ENCODE measurements at regions not wholly inside any gene's neighbourhood (a gene's known extent, or its start where the extent isn't known, plus 50 kb on each side); places are given as distances from the start of the nearest gene placed in this dataset.
A peak's percentile ranks its signal among the peaks of the same experiment; 100 is the strongest.

GRCh38 chr3:64353226-64353625 lies 128.0 kb upstream of the PRICKLE2 start:
- in situ Hi-C loops (cut with HindIII; ENCODE audit: low sequenced_read_pairs), result no loop called here
- no peak overlapping the region for H3K4me3 ChIP-seq (ENCODE audit: low read depth, low read length)
- TF ChIP-seq CTCF (IDR thresholded peaks at IDR 0.05; ENCODE audit: low read depth, low read length, missing control alignments), result no peak
- DNase-seq (ENCODE audit: low read depth), result no peak

DNA sequence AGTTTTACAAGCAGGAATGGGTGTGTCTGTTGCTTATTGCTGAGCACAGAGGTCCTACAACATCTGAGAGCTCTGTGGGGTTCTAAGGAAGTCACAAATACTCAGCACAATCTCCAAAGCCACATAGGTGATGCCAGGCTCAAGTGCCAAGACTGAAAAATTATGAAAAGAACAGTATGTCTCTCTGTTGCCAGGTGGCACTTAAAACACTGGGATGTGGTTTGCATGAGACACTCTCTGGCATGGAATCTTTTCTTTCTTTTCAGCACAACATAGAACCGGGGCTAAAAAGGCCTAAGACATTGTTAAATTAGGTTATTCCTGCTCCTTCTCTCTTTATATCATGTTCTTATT lies 127.3 kb upstream of the PRICKLE2 start:
- in situ Hi-C loops (cut with HindIII; ENCODE audit: low sequenced_read_pairs), result no loop called here
- no peak overlapping the region for H3K4me3 ChIP-seq (ENCODE audit: low read depth, low read length)
- no peak for TF ChIP-seq CTCF (IDR thresholded peaks at IDR 0.05; ENCODE audit: low read depth, low read length, missing control alignments)
- no peak for DNase-seq (ENCODE audit: low read depth)

DNA sequence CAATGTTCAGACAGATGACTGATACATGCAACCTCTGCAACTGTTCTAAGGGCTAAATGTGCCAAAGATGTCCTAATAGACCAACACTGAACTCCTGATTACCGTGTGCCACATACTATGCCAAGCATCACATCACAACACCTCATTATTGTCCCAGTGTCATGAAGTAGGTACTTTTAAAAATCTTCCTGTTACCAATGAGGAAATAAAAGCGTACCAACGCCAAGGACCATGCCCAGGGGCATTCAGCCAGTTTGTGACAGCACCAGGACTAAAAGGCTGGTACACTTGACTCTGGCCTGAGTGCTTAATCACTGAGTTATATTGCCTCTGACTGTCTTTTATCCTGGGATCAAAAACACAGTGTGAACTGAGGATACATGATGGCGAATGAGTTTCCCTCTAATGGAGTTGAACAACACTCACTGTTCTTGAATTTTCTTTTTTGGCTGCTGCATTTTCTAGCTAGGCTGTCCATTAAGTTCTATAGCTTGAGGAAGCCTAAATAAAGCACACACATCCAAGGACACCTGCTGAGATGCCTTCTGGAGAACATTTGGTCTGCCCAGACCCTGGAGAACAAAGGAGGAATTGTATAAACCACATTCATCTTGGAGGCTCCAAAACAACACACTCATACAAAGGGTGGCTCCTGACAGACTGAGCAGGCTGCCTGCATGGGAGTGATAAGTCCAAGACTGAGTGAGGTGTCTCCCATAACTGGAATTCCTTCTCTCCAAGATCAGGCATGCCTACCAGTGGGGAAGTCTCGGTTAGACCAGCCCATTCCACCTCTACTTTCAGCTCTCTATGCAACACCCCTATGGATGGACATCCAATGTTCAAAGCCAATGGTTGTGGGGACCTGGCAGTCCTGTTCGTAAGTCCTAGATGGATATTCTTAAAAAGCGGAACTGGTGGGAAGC lies 126.7 kb upstream of the PRICKLE2 start:
- in situ Hi-C loops (cut with HindIII; ENCODE audit: low sequenced_read_pairs), result no loop called here
- TF ChIP-seq CTCF (IDR thresholded peaks at IDR 0.05; ENCODE audit: low read depth, low read length, missing control alignments), result no peak
- no peak for DNase-seq (ENCODE audit: low read depth)
- no peak overlapping the region for H3K4me3 ChIP-seq (ENCODE audit: low read depth, low read length)

DNA sequence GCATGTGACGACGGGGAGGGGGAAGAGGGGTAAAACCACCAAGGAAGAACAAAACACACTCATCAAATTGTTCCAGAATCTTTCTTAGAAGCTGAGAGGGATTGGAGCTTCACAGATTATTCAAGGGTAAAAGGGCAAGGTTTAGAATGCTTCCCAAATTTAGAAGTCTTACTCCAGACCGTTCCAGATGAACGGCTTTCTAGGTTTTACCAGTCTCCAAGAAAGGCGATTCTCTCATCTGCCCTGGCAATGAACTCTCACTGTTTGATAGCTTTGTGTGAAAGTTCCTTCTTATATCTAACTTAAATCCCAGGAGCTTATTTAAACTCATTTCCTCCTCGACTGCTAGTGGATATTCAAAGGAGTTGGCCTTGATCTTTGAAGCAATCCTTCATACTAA lies 124.3 kb upstream of the PRICKLE2 start:
- TF ChIP-seq CTCF (IDR thresholded peaks at IDR 0.05; ENCODE audit: low read depth, low read length, missing control alignments), result no peak
- in situ Hi-C loops (cut with HindIII; ENCODE audit: low sequenced_read_pairs), result no loop called here
- H3K4me3 ChIP-seq (ENCODE audit: low read depth, low read length), result no peak overlapping the region
- no peak for DNase-seq (ENCODE audit: low read depth)

DNA sequence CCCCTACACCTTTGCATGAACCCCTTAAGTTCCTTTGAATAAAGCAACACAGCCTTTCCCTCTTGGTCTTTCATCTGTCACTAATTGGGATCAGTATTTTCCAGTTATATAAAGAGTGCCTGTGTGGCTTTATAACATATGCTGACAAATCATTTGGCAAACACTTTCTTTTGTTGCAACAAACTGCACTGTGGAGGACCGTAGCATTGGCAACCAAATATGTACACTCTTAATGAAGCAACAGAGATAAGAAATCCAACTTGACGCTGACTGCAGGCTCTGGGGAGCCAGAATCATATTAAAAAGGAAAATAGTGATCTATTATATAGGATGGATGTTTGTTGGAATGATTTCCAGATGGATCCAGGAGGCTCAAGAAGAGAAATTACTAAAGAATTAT lies 120.1 kb upstream of the PRICKLE2 start:
- DNase-seq (ENCODE audit: low read depth), result peak; percentile 93
- TF ChIP-seq CTCF (IDR thresholded peaks at IDR 0.05; ENCODE audit: low read depth, low read length, missing control alignments), result no peak
- in situ Hi-C loops (cut with HindIII; ENCODE audit: low sequenced_read_pairs), result no loop called here
- H3K4me3 ChIP-seq (ENCODE audit: low read depth, low read length), result no peak overlapping the region

GRCh38 chr3:64344721-64345207 lies 119.5 kb upstream of the PRICKLE2 start:
- peak; percentile 61 for DNase-seq (ENCODE audit: low read depth)
- no peak overlapping the region for H3K4me3 ChIP-seq (ENCODE audit: low read depth, low read length)
- in situ Hi-C loops (cut with HindIII; ENCODE audit: low sequenced_read_pairs), result no loop called here
- TF ChIP-seq CTCF (IDR thresholded peaks at IDR 0.05; ENCODE audit: low read depth, low read length, missing control alignments), result no peak

Data from astrocyte of the cerebellum (primary cell).